Stimulated activated CD8-positive, alpha-beta memory T cell treated with anti-CD3 and anti-CD28 coated beads, Interleukin-12 subunit alpha, Interleukin-12 subunit beta, amount 100 ng/mL, for 24 hours (primary cell): ENCODE measurements at regions not wholly inside any gene's neighbourhood (a gene's known extent, or its start where the extent isn't known, plus 50 kb on each side); places are given as distances from the start of the nearest gene placed in this dataset.
"Not testable (repeated sequence)": the region's sequence is repeated elsewhere in the genome, so short reads cannot be mapped to it uniquely, and the experiment has no call there.

Experiments used
- DNase-seq: peaks from one replicate; pipeline ENCODE4 v3.0.0-alpha.2; 2020; ENCODE audit errors: extremely low read depth

GRCh38 chr16:65376601-65377000, 254.7 kb upstream of the CDH11 start:
- DNase-seq = no peak

GRCh38 chr16:65375651-65376050, 253.8 kb upstream of the CDH11 start:
- DNase-seq = no peak

GRCh38 chr16:65373097-65373496, 251.2 kb upstream of the CDH11 start:
- no peak for DNase-seq

GRCh38 chr16:65372171-65372570, 250.3 kb upstream of the CDH11 start:
- no peak for DNase-seq

GRCh38 chr16:65365732-65366715, 244.2 kb upstream of the CDH11 start:
- no peak for DNase-seq

GRCh38 chr16:65356721-65357120, 234.9 kb upstream of the CDH11 start:
- not testable (repeated sequence) for DNase-seq

GRCh38 chr16:65355706-65356105, 233.8 kb upstream of the CDH11 start:
- no peak for DNase-seq

- no peak for DNase-seq
Measured at GRCh38 chr16:65353183-65353582, 231.3 kb upstream of the CDH11 start.

GRCh38 chr16:65349626-65350025, 227.8 kb upstream of the CDH11 start:
- no peak for DNase-seq

GRCh38 chr16:65343556-65343955, 221.7 kb upstream of the CDH11 start:
- DNase-seq = no peak

GRCh38 chr16:65342231-65342866, 220.5 kb upstream of the CDH11 start:
- DNase-seq = no peak

GRCh38 chr16:65339062-65339461, 217.2 kb upstream of the CDH11 start:
- DNase-seq = no peak

- no peak for DNase-seq
Measured at GRCh38 chr16:65336160-65336559, 214.3 kb upstream of the CDH11 start.

- DNase-seq = no peak
Measured at GRCh38 chr16:65334081-65334480, 212.2 kb upstream of the CDH11 start.

GRCh38 chr16:65333283-65333682, 211.4 kb upstream of the CDH11 start:
- DNase-seq = no peak

GRCh38 chr16:65327346-65327745, 205.5 kb upstream of the CDH11 start:
- DNase-seq = no peak

GRCh38 chr16:65323655-65324237, 201.9 kb upstream of the CDH11 start:
- DNase-seq = no peak

- no peak for DNase-seq
Measured at GRCh38 chr16:65319621-65320231, 197.9 kb upstream of the CDH11 start.

GRCh38 chr16:65318590-65319257, 196.9 kb upstream of the CDH11 start:
- no peak for DNase-seq

- no peak for DNase-seq
Measured at GRCh38 chr16:65318138-65318537, 196.3 kb upstream of the CDH11 start.

- DNase-seq = no peak
Measured at GRCh38 chr16:65316808-65317207, 194.9 kb upstream of the CDH11 start.
